Liver (tissue), 3 donors: ENCODE measurements at regions not wholly inside any gene's neighbourhood (a gene's known extent, or its start where the extent isn't known, plus 50 kb on each side); places are given as distances from the start of the nearest gene placed in this dataset.

Source experiments
- EGR1 ChIP-seq, 2 donors: IDR thresholded peaks; 2 replicates each; pipeline ENCODE4 v1.6.1; 2016 to 2018; ENCODE audit warnings: antibody characterized with exemption in 2 of 2, low read depth in 2 of 2
- FOXA1 ChIP-seq: IDR thresholded peaks from 2 replicates; pipeline ENCODE4 v1.6.1; 2016; ENCODE audit warnings: antibody characterized with exemption
- GABPA ChIP-seq, 2 donors: IDR thresholded peaks in 1 of 2; conservative IDR thresholded peaks in 1 of 2; 2 replicates each; pipeline ENCODE4 v1.6.1; 2016; ENCODE audit warnings: antibody characterized with exemption in 2 of 2, mild to moderate bottlenecking in 1 of 2, moderate library complexity in 1 of 2
- HNF4A ChIP-seq, 2 donors: conservative IDR thresholded peaks; 2 replicates each; pipeline ENCODE4 v1.6.1; 2016; ENCODE audit warnings: antibody characterized with exemption in 2 of 2, mild to moderate bottlenecking in 2 of 2
- JUND ChIP-seq, 2 donors: IDR thresholded peaks; 2 replicates each; pipeline ENCODE4 v1.6.1; 2016; ENCODE audit warnings: antibody characterized with exemption in 2 of 2
- RAD21 ChIP-seq, 2 donors: IDR thresholded peaks; 2 replicates each; pipeline ENCODE4 v1.6.1; 2016; ENCODE audit warnings: antibody characterized with exemption in 2 of 2, mild to moderate bottlenecking in 2 of 2
- TAF1 ChIP-seq: conservative IDR thresholded peaks from 2 replicates; pipeline ENCODE4 v1.6.1; 2016; ENCODE audit warnings: antibody characterized with exemption, mild to moderate bottlenecking
- YY1 ChIP-seq: IDR thresholded peaks from 2 replicates; pipeline ENCODE4 v1.6.1; 2016; ENCODE audit warnings: antibody characterized with exemption, mild to moderate bottlenecking
- TF ChIP-seq, protein P1 (sequence below): IDR thresholded peaks from 2 replicates; pipeline ENCODE4 v1.6.1; 2016; ENCODE audit warnings: antibody characterized with exemption, mild to moderate bottlenecking
- TF ChIP-seq, protein P2 (sequence below): fragments of 150-350 bp; IDR thresholded peaks from 2 replicates; pipeline ENCODE4 v1.5.1; 2017; ENCODE audit warnings: improper control_type of control experiment, low read depth, low read length; ENCODE audit not compliant: missing input control
- TF ChIP-seq, protein P3 (sequence below): IDR thresholded peaks from 2 replicates; pipeline ENCODE4 v1.6.1; 2016; ENCODE audit warnings: antibody characterized with exemption
- TF ChIP-seq, protein P4 (sequence below): IDR thresholded peaks from 2 replicates; pipeline ENCODE4 v1.6.1; 2016; ENCODE audit warnings: antibody characterized with exemption
- donor health status: healthy.
- donor health status: healthy.

DNA sequence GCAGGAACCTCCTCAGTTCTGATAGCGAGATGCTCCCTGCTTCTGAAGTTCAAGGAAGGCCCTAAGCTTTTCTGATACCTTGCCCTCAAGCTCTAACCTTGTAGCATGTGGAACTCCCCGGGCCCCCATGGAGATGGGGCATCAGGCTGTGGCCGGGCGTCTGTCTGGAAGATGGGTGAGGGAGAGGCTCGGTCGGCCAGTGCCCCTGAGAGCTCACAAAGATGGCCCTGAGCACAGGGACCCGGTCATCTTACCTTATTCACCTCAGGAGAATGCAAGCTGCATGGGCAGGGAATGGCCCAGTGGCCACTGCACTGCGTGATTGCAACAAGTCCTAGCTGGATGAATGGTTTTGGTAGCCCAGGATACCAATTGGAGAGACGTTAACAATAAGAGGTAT is 830.3 kb downstream of the TBC1D22A start:
- TF ChIP-seq, protein P1, sequence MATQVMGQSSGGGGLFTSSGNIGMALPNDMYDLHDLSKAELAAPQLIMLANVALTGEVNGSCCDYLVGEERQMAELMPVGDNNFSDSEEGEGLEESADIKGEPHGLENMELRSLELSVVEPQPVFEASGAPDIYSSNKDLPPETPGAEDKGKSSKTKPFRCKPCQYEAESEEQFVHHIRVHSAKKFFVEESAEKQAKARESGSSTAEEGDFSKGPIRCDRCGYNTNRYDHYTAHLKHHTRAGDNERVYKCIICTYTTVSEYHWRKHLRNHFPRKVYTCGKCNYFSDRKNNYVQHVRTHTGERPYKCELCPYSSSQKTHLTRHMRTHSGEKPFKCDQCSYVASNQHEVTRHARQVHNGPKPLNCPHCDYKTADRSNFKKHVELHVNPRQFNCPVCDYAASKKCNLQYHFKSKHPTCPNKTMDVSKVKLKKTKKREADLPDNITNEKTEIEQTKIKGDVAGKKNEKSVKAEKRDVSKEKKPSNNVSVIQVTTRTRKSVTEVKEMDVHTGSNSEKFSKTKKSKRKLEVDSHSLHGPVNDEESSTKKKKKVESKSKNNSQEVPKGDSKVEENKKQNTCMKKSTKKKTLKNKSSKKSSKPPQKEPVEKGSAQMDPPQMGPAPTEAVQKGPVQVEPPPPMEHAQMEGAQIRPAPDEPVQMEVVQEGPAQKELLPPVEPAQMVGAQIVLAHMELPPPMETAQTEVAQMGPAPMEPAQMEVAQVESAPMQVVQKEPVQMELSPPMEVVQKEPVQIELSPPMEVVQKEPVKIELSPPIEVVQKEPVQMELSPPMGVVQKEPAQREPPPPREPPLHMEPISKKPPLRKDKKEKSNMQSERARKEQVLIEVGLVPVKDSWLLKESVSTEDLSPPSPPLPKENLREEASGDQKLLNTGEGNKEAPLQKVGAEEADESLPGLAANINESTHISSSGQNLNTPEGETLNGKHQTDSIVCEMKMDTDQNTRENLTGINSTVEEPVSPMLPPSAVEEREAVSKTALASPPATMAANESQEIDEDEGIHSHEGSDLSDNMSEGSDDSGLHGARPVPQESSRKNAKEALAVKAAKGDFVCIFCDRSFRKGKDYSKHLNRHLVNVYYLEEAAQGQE: no peak
- no peak for TF ChIP-seq JUND (IDR thresholded peaks at IDR 0.05)
- TF ChIP-seq YY1: no peak
- TF ChIP-seq, protein P2, sequence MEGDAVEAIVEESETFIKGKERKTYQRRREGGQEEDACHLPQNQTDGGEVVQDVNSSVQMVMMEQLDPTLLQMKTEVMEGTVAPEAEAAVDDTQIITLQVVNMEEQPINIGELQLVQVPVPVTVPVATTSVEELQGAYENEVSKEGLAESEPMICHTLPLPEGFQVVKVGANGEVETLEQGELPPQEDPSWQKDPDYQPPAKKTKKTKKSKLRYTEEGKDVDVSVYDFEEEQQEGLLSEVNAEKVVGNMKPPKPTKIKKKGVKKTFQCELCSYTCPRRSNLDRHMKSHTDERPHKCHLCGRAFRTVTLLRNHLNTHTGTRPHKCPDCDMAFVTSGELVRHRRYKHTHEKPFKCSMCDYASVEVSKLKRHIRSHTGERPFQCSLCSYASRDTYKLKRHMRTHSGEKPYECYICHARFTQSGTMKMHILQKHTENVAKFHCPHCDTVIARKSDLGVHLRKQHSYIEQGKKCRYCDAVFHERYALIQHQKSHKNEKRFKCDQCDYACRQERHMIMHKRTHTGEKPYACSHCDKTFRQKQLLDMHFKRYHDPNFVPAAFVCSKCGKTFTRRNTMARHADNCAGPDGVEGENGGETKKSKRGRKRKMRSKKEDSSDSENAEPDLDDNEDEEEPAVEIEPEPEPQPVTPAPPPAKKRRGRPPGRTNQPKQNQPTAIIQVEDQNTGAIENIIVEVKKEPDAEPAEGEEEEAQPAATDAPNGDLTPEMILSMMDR: no peak
- no peak for TF ChIP-seq EGR1 (IDR thresholded peaks at IDR 0.05; ENCODE audit: low read depth in 2 of 2)
- TF ChIP-seq, protein P3, sequence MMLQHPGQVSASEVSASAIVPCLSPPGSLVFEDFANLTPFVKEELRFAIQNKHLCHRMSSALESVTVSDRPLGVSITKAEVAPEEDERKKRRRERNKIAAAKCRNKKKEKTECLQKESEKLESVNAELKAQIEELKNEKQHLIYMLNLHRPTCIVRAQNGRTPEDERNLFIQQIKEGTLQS: no peak
- TF ChIP-seq TAF1: no peak
- TF ChIP-seq FOXA1: no peak
- TF ChIP-seq, protein P4, sequence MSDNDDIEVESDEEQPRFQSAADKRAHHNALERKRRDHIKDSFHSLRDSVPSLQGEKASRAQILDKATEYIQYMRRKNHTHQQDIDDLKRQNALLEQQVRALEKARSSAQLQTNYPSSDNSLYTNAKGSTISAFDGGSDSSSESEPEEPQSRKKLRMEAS: no peak
- no peak for TF ChIP-seq RAD21 (IDR thresholded peaks at IDR 0.05)
- no peak for TF ChIP-seq GABPA (IDR thresholded peaks at IDR 0.05 in 1 of 2, conservative IDR thresholded peaks at IDR 0.05 in 1 of 2)
- no peak for TF ChIP-seq HNF4A (conservative IDR thresholded peaks at IDR 0.05)
